ENCODE measurements at regions not wholly inside any gene's neighbourhood (a gene's known extent, or its start where the extent isn't known, plus 50 kb on each side); places are given as distances from the start of the nearest gene placed in this dataset.
"Not testable (repeated sequence)": the region's sequence is repeated elsewhere in the genome, so short reads cannot be mapped to it uniquely, and the experiment has no call there.

DNA sequence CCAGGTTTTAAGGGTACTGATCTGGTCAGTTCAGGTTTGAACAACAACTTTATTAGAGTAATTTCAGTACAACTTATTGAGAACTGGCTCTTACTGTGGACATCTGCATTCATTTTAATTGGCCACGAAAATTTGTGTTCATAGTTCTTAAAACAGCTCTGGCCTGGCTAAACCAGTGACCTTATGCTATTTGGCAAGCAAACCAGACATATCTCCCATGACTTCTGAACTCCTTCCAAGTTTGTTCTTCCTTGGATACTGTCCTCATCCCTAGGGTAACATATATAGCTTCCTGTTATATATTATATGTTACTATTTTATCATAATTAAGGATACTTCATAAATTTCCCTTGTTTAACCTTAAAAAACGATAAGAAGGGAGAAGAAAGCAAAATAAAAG is 841.9 kb downstream of the TRAM1L1 start:
- DNase-seq (ENCODE audit: low spot score in 2 of 2) = no peak
- WGBS = 51% methylated on average over 2 of the region's 2 CpGs

GRCh38 chr4:116233971-116234370 is 851.4 kb downstream of the TRAM1L1 start:
- Histone ChIP-seq H3K4me3 (no peak overlapping the region), H3K9me3 (no peaks in the 10 kb centered on the region), H3K27me3 (no peaks in the 10 kb centered on the region), H3K27ac (no peak overlapping the region), H3K4me1 (no peaks in the 10 kb centered on the region), H3K36me3 (no peaks in the 10 kb centered on the region)
- TF ChIP-seq POLR2A (IDR thresholded peaks at IDR 0.05) (no peak), CTCF (IDR thresholded peaks at IDR 0.05) (no peak), EP300 (IDR thresholded peaks at IDR 0.05) (no peak), POLR2AphosphoS5 (IDR thresholded peaks at IDR 0.05) (no peak)
- DNase-seq (ENCODE audit: low spot score in 2 of 2) = no peak

More for the DNA sequence above, 841.9 kb downstream of the TRAM1L1 start:
- H3K9me3 ChIP-seq = no peaks in the 10 kb centered on the region
- no peak overlapping the region for H3K4me3 ChIP-seq
- H3K27me3 ChIP-seq = no peaks in the 10 kb centered on the region
- no peaks in the 10 kb centered on the region for H3K36me3 ChIP-seq
- no peak overlapping the region for H3K27ac ChIP-seq
- no peaks in the 10 kb centered on the region for H3K4me1 ChIP-seq
- TF ChIP-seq CTCF (IDR thresholded peaks at IDR 0.05) (no peak), POLR2AphosphoS5 (IDR thresholded peaks at IDR 0.05) (no peak), POLR2A (IDR thresholded peaks at IDR 0.05) (no peak), EP300 (IDR thresholded peaks at IDR 0.05) (no peak)

DNA sequence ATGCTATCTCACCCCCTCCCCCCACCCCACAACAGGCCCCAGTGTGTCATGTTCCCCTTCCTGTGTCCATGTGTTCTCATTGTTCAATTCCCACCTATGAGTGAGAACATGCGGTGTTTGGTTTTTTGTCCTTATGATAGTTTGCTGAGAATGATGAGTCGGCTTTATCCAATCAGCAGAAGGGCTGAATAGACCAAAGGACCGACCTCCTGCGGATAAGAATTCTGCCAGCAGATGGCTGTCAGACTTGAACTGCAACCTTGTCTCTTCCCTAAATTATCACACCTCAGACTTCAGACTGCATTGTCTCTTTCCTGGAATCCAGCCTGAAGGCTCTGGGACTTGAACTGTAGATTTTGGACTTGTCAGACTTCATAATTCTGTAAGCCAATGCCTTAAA is 853.4 kb downstream of the TRAM1L1 start:
- not testable (repeated sequence) for H3K36me3 ChIP-seq; DNase-seq (ENCODE audit: low spot score in 2 of 2); H3K9me3 ChIP-seq; H3K4me3 ChIP-seq; H3K27me3 ChIP-seq; H3K4me1 ChIP-seq; H3K27ac ChIP-seq
- 65% methylated on average over 4 of the region's 4 CpGs for WGBS

DNA sequence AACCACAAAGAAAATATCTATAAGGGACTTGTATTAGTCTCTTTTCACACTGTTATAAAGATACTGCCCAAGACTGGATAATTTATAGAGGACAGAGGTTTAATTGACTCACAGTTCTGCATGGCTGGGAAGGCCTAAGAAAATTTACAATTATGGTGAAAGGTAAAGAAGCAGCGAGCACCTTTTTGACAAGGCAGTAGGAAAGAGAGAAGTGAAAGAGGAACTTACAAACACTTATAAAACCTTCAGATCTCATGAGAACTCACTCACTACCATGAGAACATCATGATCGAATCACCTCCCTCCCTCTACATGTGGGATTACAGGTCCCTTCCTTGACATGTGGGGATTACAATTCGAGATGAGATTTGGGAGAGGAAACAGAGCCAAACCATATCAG is 856.0 kb downstream of the TRAM1L1 start:
- TF ChIP-seq EP300 (IDR thresholded peaks at IDR 0.05) = no peak
- TF ChIP-seq CTCF (IDR thresholded peaks at IDR 0.05) = no peak
- TF ChIP-seq POLR2A (IDR thresholded peaks at IDR 0.05) = no peak
- TF ChIP-seq POLR2AphosphoS5 (IDR thresholded peaks at IDR 0.05) = no peak

DNA sequence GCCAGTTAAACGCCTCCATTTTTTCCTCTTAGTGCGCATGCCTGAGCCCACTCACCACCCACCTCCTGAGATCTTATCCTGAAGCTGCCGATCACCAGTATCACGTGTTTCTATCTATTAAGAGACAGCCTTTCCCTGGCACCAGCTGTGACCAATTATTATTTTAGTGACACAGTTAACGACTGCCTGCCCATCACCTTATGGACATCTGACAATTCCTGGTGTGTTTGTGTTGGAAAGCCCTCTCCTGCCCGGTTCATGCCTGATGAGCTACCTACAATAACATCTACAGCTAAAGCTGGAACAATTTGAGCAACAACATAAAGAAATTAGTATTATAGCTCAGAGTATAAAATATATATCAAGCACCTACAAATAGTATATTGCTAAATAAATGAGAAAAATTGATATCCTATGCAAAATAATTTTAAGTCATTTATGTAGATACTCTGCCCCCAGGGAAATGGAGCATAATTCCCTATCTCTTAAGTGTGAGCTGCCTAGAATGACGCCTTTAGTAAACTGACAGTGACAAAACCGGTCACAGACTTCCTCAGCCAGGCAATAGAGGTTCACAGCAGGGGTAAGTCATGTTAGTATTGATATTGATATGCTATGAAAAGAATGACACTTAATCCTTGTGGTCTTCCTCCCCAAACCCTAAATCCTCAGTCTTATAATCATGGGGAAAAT is 862.2 kb downstream of the TRAM1L1 start:
- 80% methylated on average over 8 of the region's 8 CpGs for WGBS
- no peaks in the 10 kb centered on the region for H3K4me1 ChIP-seq
- no peak for DNase-seq (ENCODE audit: low spot score in 2 of 2)
- no peaks in the 10 kb centered on the region for H3K36me3 ChIP-seq
- H3K27me3 ChIP-seq = no peaks in the 10 kb centered on the region
- H3K27ac ChIP-seq = no peak overlapping the region
- H3K4me3 ChIP-seq = no peak overlapping the region
- H3K9me3 ChIP-seq = no peaks in the 10 kb centered on the region
- TF ChIP-seq POLR2A (IDR thresholded peaks at IDR 0.05) (no peak), EP300 (IDR thresholded peaks at IDR 0.05) (no peak), CTCF (IDR thresholded peaks at IDR 0.05) (no peak), POLR2AphosphoS5 (IDR thresholded peaks at IDR 0.05) (no peak)

More for the DNA sequence above, 856.0 kb downstream of the TRAM1L1 start:
- Histone ChIP-seq H3K4me1 (no peaks in the 10 kb centered on the region), H3K9me3 (no peaks in the 10 kb centered on the region), H3K4me3 (no peak overlapping the region), H3K36me3 (no peaks in the 10 kb centered on the region), H3K27ac (no peak overlapping the region), H3K27me3 (no peaks in the 10 kb centered on the region)
- DNase-seq (ENCODE audit: low spot score in 2 of 2) = no peak
- 73% methylated on average over 3 of the region's 3 CpGs for whole genome bisulfite sequencing

GRCh38 chr4:116217781-116218180 is 867.6 kb downstream of the TRAM1L1 start:
- no peak for DNase-seq (ENCODE audit: low spot score in 2 of 2)
- no peaks in the 10 kb centered on the region for H3K4me1 ChIP-seq
- no peak for TF ChIP-seq EP300 (IDR thresholded peaks at IDR 0.05)
- no peak for TF ChIP-seq POLR2A (IDR thresholded peaks at IDR 0.05)
- H3K9me3 ChIP-seq = no peaks in the 10 kb centered on the region
- WGBS = 70% methylated on average over 2 of the region's 2 CpGs
- no peaks in the 10 kb centered on the region for H3K36me3 ChIP-seq
- H3K27ac ChIP-seq = no peak overlapping the region
- H3K27me3 ChIP-seq = no peaks in the 10 kb centered on the region
- H3K4me3 ChIP-seq = no peak overlapping the region

Data from suprapubic skin (tissue), 4 donors.